Right lung (tissue), 2 donors: ENCODE measurements at regions not wholly inside any gene's neighbourhood (a gene's known extent, or its start where the extent isn't known, plus 50 kb on each side); places are given as distances from the start of the nearest gene placed in this dataset.
"Not testable (repeated sequence)": the region's sequence is repeated elsewhere in the genome, so short reads cannot be mapped to it uniquely, and the experiment has no call there.

Experiments
- DNase-seq, 2 donors: peaks; one replicate each; pipeline ENCODE4 v3.0.0-alpha.2; 2013

GRCh38 chr9:75282047-75282446, 193.7 kb downstream of the OSTF1 start:
- no peak for DNase-seq

- no peak for DNase-seq
Measured at GRCh38 chr9:75289332-75289731, 201.0 kb downstream of the OSTF1 start.

GRCh38 chr9:75299324-75299723, 211.0 kb downstream of the OSTF1 start:
- DNase-seq = no peak

- DNase-seq = no peak
Measured at GRCh38 chr9:75333624-75334023, 245.3 kb downstream of the OSTF1 start.

GRCh38 chr9:75358846-75359245, 270.5 kb downstream of the OSTF1 start:
- DNase-seq = no peak

GRCh38 chr9:75359638-75360037, 271.3 kb downstream of the OSTF1 start:
- DNase-seq = no peak

GRCh38 chr9:75360252-75360651, 271.9 kb downstream of the OSTF1 start:
- no peak for DNase-seq

- not testable (repeated sequence) for DNase-seq
Measured at GRCh38 chr9:75362446-75362845, 274.1 kb downstream of the OSTF1 start.

- DNase-seq = no peak
Measured at GRCh38 chr9:75365196-75365595, 276.9 kb downstream of the OSTF1 start.

- no peak for DNase-seq
Measured at GRCh38 chr9:75369989-75370388, 281.7 kb downstream of the OSTF1 start.

- DNase-seq = no peak
Measured at GRCh38 chr9:75372499-75373268, 284.4 kb downstream of the OSTF1 start.

- no peak for DNase-seq
Measured at GRCh38 chr9:75376680-75377254, 288.5 kb downstream of the OSTF1 start.

GRCh38 chr9:75378036-75378435, 289.7 kb downstream of the OSTF1 start:
- DNase-seq = no peak

- no peak for DNase-seq
Measured at GRCh38 chr9:75378926-75379325, 290.6 kb downstream of the OSTF1 start.

GRCh38 chr9:75382126-75382525, 293.8 kb downstream of the OSTF1 start:
- no peak for DNase-seq

- not testable (repeated sequence) for DNase-seq
Measured at GRCh38 chr9:75383420-75384034, 295.2 kb downstream of the OSTF1 start.

GRCh38 chr9:75385236-75385635, 296.9 kb downstream of the OSTF1 start:
- no peak for DNase-seq

- no peak for DNase-seq
Measured at GRCh38 chr9:75389101-75389500, 300.8 kb downstream of the OSTF1 start.

GRCh38 chr9:75390951-75391350, 302.6 kb downstream of the OSTF1 start:
- no peak for DNase-seq

- no peak for DNase-seq
Measured at GRCh38 chr9:75391497-75391896, 303.2 kb downstream of the OSTF1 start.

- no peak for DNase-seq
Measured at GRCh38 chr9:75395336-75395735, 307.0 kb downstream of the OSTF1 start.

GRCh38 chr9:75397836-75398235, 309.5 kb downstream of the OSTF1 start:
- no peak for DNase-seq

- DNase-seq = no peak
Measured at GRCh38 chr9:75408391-75408790, 320.1 kb downstream of the OSTF1 start.
